ENCODE measurements at regions not wholly inside any gene's neighbourhood (a gene's known extent, or its start where the extent isn't known, plus 50 kb on each side); places are given as distances from the start of the nearest gene placed in this dataset.

DNA sequence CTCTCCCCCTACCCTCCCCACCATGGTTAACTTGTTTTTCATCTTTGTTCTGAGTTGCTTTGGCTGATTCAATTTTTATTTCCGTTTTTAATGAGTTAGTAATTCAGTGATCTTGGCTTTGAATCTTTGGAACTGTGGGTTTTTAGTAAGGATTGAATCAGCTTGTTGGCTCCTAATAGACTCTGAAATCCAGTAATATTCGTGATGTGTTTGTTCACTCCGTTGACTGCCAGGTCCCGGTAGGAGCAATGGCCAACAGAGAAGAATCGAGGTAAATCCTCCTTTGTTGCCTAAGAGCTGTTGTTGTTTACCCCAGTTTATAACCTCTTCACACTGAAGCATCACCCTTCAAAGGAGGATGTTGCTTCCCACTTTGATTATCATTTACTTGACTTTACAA is 92.7 kb downstream of the PCSK1 start:
- no peak for DNase-seq (ENCODE audit: low read depth)

DNA sequence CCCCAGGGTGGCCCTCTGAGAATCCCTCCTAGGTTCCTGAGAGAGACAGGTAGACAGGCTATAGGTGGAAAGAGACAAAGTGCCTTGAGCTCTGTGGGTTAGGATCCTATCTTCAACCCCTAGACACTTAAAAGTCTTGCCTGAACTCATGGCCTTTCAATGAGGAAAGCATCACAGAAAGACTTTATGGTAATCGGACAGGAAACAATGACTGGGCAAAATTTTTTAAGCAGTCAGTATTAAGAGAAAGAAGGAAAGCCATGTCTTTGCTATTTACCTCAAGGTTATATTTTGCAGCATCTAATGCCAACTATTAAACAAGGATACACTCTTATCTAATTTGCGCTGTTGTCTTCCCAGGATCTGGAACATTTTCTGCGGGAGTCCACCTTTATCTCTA is 93.2 kb downstream of the PCSK1 start:
- DNase-seq (ENCODE audit: low read depth): no peak

DNA sequence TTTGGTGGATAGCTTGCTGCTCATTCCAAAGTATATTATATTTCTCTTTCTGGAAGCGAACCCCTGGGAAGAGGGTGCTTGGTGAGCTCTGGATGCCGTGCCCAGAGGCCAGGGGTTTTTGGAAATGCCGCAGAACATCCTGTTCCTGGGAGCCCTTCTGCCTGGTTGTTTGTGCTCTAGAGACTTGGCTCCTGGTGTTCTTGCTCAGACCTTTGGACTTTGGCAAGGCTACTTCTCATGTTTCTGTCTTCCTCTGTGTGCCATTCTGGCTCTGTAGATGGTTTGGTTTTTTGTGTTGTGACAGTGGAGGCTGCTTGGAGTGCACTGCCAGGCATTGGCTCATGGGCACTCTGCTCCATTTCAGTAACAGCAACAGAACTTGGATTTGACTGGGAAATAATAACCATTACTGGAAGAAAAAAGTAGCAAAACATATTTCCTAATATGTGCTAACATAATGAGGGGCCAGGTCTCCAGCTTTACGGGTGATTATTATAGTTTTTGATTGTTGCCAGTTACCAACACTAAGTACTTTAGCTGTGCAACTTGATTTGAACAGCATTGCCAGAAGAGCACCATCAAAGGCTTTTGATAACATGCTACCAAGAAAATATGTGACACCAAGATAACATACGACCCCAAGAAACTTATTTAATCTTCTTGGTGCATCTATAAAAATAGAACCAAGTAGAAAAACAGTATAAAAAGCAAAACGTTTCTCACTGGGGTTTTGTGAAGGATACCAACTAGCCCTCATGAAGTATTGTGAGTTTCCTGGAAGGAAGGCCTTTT is 94.2 kb downstream of the PCSK1 start:
- no peak for DNase-seq (ENCODE audit: low read depth)

DNA sequence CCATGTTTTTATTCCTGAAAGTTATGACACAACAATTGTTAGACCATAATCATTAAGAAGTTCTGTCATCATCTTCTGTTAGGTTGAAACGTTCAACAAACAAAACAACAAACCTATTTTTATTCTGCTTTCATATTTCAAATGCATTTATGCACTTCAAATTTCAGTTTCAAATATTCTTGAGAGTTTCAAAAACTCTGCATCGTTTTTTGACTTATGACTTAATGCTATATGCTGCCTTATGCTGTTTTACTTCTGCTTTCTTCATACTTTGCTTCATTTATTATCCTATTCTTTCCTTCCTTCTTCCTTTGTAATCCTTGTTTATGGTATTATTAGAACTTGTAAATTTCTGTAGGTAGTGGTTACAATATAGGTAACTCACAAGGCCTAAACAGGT is 95.0 kb downstream of the PCSK1 start:
- no peak for DNase-seq (ENCODE audit: low read depth)

DNA sequence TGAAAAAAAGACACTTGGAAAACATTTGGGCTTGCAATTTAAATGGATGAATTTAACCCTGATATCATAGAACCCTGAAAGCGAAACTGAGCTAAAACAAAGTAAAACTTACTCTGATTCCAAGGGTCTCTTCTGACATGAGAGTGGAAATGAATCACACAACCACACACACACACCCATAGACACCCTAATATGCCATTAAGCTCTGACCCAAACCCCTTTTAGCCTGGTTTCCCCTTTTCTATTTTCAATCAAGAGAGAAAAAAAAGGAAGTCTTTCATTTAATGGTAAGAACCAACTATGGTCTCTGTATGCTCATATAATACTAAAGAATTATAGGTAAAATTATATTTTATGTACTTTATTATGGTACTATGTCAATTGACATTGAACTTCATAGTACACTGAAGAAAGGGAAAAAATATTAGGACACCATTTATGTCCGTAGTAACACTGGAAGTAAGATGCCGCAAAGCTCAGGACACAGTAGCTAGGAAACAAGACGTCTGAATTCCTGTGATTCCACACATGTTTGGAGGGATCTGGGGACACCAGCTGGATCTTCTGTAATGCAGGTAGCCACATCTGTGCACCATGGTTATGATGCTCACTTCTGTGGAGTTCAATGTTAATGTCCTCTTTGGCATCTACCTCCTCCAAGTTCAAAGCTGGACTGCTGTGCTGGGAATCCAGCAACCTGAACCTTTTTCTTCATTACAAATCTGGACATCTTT is 95.8 kb downstream of the PCSK1 start:
- DNase-seq (ENCODE audit: low read depth): no peak

DNA sequence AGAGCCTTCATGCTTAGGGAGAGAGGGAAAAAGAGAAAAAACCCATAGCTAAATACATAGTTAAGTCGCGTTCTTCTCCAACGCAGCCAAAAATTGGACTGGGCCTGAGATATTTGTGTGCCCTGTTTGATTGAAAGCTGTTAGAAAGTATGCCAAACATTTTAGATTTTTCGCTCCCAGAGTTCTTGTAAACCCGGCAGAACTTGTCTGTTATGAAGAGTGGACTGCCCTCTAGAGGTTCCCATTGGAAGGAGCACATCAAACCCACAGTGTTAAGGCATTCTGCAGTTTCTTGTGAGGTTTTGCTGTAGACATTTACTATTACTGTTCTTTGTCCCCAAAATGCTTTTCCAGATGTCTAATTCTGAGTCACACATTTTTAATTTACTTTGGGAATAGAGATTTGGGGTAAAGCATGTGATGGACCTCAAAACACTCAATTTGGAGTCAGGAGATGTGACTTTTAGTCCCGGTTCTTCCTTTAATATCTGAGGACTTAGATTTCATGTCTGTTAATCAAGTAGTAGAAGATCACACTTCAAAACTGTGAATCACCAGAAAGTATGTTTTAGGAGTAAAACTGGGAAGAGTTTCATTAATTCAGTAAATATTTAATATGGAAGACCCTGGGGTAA is 96.6 kb downstream of the PCSK1 start:
- DNase-seq (ENCODE audit: low read depth): peak; percentile 19

DNA sequence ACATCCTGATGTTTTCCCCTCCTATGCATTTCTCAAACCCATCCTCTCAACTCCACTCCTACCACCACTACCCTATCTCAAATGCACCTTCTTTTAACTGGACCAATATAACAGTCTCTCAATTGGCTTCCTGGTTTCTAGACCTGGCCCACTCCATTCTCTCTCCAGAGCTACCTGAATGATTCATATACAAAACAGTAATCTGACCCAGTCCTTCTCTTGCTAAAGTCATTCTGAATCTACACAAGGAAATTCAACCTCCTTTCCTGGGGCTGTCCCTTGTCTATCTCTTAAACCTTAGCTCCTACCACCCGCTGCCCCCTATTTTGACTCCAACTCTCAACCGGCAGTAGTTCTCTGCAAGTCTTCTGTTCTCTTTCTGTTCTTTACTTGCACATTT is 97.2 kb downstream of the PCSK1 start:
- DNase-seq (ENCODE audit: low read depth): no peak

DNA sequence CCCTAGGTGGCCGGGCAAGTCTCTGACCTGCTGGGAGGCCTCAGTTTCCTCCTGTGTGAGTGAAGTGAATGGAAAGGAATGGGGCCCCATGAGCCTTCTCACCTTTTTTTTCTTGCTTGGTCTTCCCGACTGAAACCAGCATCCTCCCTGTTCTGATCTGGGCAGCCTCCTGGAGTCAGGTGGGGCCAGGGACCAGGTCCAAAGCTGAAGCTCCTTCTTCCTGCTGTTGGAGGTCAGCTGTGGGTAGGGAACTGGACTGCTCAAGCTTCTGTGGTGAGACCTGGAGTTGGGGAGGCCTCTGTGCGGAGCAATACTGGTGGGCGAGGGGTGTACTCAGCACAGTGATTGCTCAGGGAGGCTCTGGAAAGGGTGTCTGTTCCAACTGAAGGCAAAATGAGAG is 99.7 kb downstream of the PCSK1 start:
- no peak for DNase-seq (ENCODE audit: low read depth)

DNA sequence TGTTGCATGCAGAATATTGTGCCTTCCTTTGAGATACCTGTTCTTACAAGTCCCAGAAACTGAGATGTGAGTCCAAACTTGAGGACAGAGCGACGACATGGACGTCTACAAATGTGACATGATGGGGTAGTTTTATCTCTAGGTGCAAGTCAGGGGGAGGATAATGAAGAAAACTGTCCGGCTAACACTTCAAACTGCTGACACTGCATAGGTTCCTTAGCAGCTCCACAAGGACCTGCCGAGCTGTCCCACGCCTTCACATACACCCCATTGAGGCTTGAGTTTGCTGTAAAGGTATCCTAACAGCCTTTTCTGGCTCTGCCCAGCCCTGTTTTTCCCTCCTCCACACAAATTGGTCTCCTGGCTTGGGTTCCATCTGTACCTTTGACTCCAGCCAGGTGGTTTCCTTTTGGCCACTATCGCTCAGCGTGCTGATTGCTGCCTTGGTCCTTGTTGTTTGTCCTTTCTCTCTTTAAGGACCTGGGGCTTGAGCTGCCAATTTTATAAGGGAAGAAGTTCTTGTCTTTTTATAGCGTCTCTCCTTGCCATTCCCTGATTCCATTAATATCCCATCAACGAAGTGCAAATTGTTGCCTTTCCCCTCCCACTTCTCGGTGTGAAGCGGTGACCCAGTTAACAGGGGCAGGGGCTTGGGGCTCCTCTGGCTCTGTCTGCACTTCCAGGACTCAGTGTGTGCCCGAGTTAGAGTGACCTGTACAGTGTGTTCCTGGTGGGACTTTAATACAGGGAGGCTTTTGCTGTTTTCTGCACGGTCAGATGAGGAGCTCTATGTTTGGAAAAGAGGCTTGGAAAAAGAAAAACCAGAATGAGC is 100.3 kb downstream of the PCSK1 start:
- DNase-seq (ENCODE audit: low read depth): no peak

DNA sequence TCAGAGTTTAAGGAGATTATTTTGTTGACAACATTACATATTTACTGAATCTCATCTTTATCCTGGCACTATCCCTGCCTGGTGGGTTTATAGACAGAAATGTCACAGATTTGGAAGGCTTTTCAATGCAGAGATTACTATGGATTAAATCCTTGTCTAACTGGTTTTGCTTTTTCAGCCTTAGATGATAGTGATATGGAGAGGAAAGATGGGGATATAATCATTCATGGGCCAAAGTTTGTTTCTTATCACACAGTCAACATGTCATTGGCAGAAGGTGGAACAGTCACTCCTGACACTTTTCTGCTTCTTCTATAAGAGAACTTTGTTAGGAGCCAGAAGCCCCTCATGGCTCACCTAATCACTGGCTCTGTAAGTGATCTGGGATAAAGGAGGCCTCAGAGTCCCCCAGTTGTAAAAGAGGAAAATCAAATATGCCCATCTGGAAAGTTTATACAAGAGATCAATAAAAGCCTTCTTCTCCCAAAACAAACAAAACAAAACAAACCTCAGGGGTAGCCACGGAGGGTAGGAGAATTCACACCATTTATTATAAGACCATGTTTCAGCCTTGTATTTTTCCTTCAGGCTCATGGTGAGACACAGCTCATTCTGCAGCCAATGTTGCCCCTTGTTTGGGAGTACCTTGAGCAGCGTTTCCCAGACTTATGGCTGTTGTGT is 101.2 kb downstream of the PCSK1 start:
- no peak for DNase-seq (ENCODE audit: low read depth)

DNA sequence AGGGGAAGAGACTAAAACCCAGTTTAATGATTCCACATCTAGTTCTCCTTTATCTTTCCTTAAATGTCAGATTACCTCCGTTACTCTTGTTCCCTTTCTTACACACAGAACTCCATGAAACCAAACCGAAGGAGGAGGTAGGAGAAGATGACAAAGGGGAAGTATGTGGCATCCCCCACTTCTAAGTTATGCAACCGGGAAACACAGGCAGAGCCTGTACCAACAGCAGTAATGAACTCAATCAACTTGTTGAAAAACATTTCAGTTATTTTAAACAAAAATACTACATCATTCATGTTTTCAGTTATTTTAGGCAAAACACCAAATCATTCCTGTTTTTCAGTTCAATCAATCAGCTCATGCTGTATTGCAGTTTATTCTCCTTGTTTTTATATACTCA is 101.8 kb downstream of the PCSK1 start:
- no peak for DNase-seq (ENCODE audit: low read depth)

DNA sequence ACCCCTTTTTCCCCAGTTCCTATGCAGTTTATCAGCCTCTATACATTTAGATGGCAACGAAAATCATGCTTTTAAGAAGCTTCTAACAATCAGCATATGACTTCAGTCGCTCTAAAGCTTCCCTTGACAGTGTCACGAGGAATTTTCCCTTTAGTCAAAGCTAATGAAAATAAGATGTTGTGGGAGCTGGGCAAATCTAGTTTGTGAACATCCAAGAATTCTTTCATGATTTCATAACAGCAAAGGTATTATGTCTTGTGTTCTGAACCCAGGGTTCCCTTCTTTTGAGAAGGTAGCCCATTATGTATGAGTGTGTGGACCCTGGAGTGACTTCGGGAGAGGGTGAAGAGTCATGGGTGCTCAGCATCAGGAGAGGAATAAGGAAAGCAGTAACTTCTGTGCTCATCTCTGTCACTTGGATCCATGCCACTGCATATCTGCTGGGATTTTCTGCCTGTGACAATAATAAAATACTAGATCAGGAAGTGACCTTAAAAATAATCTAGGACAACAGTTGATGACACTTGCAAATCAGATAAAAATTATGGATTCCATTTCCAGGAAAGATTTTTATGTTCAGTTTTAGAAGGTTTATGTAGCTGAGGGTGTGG is 102.4 kb downstream of the PCSK1 start:
- no peak for DNase-seq (ENCODE audit: low read depth)

DNA sequence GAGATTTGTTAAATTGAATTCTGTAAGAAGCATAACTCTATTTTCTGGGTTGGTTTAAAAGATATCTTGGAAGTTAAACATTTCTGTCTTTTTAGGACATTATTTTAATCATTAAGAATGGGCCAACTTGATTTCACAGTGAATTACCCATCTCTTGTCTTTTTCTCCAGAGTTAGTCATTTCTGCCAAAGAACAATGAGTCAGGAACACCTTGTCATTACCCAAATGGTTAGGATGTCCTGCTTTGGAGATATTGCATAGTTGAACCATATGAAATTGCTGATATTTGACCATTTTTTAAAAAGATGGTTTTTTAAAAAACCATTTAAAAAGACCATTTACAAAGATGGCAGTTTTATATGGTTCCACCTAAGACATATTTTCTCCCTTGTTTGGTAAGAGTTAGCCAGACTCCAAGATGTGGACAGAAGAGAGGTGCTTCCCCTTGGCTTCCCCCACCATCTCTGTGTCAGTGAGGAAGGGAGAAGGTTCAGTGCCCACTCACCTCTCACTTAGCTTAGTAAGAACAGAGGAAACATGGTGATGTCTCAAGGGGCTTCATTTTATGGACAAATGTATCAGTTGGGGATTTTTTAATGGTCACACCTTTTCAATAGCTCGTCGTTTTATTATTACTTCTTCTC is 103.0 kb downstream of the PCSK1 start:
- DNase-seq (ENCODE audit: low read depth): no peak

DNA sequence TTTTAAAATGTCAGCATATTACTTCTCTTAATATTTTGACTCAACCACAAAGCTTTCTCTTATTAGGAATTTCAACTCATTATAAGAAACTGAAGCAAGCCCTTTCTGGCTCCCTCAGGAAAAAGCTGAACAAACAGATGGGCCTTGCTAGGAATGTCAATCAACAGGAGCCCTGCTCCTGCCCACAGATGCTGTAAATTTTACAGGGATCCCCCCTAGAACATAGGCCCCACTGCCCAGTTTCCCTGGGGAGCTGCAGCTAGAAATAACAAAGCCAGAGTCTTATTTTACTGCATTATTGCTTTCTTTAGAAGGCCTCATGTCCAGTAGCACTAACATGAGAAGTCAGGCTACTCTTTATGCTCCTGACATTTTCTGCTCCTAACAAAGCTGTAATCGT is 103.8 kb downstream of the PCSK1 start:
- DNase-seq (ENCODE audit: low read depth): no peak

DNA sequence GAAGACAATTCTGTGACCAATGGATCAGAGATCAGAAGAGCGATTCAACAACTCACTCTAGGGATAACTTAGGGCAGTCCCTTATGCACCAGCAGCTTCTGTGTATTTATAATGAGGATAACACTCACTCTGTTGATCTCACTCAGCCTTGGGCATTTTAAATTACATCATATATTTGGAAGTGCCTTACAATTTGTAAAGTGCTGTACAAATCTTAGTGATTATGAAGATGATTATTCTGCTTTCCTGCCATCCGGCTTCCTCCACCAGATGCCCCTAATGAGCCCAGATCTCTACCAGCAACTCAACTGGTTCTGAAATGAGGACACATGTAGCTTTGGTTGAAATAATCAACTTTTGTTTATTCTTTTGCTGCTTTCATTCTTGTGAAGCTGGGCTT is 105.3 kb downstream of the PCSK1 start:
- no peak for DNase-seq (ENCODE audit: low read depth)

DNA sequence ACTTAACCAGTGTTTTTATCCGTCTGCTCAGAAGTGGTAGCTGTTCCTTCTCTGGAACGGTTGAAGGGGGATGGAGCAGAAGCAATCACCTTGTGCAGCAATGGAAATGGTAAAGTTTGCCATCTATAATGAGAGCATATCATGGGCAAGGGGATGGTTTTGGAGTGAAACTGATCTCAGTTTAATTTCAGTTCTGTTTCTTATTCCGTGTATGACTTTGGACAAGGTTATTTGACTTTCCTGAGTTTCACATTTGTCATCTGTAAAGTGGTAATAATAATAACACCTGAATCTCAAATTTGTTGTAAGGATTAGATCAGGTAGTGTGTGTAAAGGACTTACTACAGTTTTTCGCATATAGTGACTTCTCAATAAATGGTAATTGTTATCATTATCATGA is 106.1 kb downstream of the PCSK1 start:
- no peak for DNase-seq (ENCODE audit: low read depth)

DNA sequence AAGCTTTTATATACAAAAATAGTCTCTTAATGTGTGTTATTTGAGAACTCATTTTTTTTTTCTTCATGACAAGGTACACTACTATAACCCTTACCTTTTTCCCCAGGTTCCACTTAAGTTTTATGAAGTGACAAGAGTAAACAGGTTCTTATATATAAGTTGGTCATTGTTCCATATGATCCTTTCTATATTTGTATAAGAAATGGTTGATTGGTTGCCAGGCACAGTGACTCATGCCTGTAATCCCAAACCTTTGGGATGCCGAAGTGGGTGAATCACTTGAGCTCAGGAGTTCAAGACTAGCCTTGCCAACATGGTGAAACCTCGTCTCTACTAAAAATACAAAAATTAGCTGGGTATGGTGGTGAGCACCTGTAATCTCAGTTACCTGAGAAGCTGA is 108.3 kb downstream of the PCSK1 start:
- no peak for DNase-seq (ENCODE audit: low read depth)

DNA sequence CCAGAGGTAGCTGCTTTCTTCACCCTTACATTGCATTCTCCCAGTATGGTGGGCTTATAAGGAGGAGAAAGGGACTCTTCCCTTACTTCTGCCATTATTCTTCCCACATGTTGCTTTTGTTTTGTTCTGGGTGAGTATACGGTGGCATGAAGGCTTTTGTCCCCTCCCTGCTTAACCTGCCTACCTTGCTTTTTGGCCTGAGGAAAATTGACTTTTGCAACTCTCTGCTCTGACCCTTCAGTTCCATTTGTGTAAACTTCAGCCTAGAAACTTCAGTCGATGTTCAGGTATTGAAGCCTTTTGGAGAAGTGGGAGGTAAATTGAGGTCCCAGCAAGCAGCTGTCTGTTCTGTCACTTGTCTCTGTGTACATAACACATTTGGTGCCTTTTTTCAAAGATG is 110.2 kb downstream of the PCSK1 start:
- DNase-seq (ENCODE audit: low read depth): no peak

DNA sequence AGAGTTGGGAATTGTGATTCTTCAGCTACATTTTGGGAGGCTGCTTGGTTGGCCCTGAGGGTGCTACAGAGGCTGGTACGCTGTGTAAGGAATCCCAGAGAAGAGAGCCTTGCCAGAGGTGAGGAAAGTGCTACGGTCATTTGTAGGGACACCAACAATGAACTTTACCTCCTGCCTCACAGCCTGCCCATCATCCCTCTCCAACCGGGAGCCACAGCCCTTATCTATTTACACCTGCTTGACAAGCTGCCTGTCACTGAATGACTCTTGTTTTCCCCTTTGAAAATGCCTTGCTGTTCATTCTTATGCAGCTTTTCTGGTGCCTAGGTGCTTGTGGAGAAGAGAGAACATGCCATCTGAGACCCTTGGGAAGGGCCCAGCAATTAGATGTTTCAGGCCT is 110.8 kb downstream of the PCSK1 start:
- no peak for DNase-seq (ENCODE audit: low read depth)

DNA sequence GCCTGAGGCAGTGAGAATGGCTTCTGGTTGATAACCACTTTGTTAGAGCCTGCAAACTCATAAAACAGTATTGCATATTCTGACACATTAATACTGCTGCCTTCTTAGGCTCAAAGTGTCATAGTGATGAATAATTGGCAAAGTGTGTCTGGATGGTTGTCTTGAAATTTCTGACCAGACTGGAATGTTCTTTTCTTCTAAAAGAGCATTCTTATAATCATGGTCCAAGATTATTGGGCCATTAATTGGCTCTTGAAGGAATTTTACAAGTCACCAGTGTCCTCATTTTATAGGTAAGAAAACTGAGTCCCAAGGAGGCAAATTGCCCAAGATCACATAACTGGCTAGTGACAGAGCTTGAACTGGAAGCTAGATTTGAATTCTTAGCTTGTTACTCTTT is 111.7 kb downstream of the PCSK1 start:
- no peak for DNase-seq (ENCODE audit: low read depth)

DNA sequence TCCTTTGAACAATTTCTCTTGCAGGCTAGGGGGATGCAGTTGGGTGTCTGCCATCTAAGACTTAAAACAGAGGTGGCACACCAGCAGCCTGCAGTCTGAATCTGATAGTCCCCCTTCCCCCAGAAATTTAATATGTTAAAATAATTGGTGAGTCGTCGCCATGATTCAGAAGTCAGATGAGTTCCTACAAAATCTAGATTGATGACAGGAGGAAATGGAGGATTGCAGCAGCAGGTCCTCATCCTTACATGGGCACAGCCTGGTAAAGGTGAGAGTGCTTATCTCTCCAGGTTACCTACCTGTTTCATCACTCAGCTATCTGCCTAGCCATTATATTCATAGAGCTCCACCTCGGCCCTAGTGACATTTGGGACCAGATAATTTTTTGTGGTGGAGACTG is 112.3 kb downstream of the PCSK1 start:
- DNase-seq (ENCODE audit: low read depth): no peak
